Osteocyte (in vitro differentiated cells): ENCODE measurements at regions not wholly inside any gene's neighbourhood (a gene's known extent, or its start where the extent isn't known, plus 50 kb on each side); places are given as distances from the start of the nearest gene placed in this dataset.
"Not testable (repeated sequence)": the region's sequence is repeated elsewhere in the genome, so short reads cannot be mapped to it uniquely, and the experiment has no call there.

Experiments used
- DNase-seq: peaks from one replicate; pipeline ENCODE4 v3.0.0; 2021; ENCODE audit warnings: mixed read lengths; ENCODE audit not compliant: unreplicated experiment; ENCODE audit errors: extremely low spot score
- H3K27ac Mint-ChIP-seq: one replicate; pipeline ENCODE4 v1.8.0; 2021; ENCODE audit warnings: mild to moderate bottlenecking, mixed read lengths; ENCODE audit not compliant: unreplicated experiment
- H3K27me3 Mint-ChIP-seq: one replicate; pipeline ENCODE4 v1.8.0; 2021; ENCODE audit warnings: mixed read lengths; ENCODE audit not compliant: unreplicated experiment
- H3K36me3 Mint-ChIP-seq: one replicate; pipeline ENCODE4 v1.8.0; 2021; ENCODE audit warnings: mixed read lengths; ENCODE audit not compliant: unreplicated experiment
- H3K4me1 Mint-ChIP-seq: one replicate; pipeline ENCODE4 v1.8.0; 2021; ENCODE audit warnings: mixed read lengths; ENCODE audit not compliant: unreplicated experiment
- H3K4me3 Mint-ChIP-seq: one replicate; pipeline ENCODE4 v1.8.0; 2021; ENCODE audit warnings: mild to moderate bottlenecking, moderate library complexity, mixed read lengths; ENCODE audit not compliant: unreplicated experiment
- H3K9me3 Mint-ChIP-seq: one replicate; pipeline ENCODE4 v1.8.0; 2021; ENCODE audit warnings: mixed read lengths; ENCODE audit not compliant: unreplicated experiment
- TF ChIP-seq, protein P1 (sequence below): fragments of 200-600 bp; sonication (generic); IDR thresholded peaks from 2 replicates; pipeline ENCODE4 v1.5.0; 2021; ENCODE audit warnings: antibody characterized with exemption, mild to moderate bottlenecking, moderate library complexity

DNA sequence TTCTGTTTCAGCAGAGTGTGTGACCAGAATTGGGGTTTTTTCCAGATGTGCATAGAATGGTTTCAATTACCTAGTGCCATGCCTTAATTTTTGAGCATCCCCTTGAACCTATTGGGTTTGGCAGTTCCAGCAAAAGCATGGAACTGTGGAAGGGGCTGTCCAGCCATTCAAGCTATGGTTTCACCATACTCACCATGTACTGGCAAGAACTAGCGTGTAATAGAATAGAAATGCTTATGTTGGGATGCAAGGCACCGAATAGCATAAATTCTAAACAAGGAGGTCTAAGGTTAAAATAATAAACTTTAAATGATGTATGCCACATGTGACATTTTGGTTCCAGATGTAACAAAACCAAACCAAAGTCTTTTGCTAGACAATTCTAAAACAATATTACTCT is 91.4 kb downstream of the MTERF1 start:
- Mint-ChIP-seq H3K27ac (no peak overlapping the region), H3K4me1 (peaks cover 3% of the 10 kb centered on the region), H3K36me3 (no peaks in the 10 kb centered on the region), H3K4me3 (no peak overlapping the region), H3K27me3 (peaks cover 14% of the 10 kb centered on the region), H3K9me3 (no peaks in the 10 kb centered on the region)
- no peak for DNase-seq
- TF ChIP-seq, protein P1, sequence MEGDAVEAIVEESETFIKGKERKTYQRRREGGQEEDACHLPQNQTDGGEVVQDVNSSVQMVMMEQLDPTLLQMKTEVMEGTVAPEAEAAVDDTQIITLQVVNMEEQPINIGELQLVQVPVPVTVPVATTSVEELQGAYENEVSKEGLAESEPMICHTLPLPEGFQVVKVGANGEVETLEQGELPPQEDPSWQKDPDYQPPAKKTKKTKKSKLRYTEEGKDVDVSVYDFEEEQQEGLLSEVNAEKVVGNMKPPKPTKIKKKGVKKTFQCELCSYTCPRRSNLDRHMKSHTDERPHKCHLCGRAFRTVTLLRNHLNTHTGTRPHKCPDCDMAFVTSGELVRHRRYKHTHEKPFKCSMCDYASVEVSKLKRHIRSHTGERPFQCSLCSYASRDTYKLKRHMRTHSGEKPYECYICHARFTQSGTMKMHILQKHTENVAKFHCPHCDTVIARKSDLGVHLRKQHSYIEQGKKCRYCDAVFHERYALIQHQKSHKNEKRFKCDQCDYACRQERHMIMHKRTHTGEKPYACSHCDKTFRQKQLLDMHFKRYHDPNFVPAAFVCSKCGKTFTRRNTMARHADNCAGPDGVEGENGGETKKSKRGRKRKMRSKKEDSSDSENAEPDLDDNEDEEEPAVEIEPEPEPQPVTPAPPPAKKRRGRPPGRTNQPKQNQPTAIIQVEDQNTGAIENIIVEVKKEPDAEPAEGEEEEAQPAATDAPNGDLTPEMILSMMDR = no peak

DNA sequence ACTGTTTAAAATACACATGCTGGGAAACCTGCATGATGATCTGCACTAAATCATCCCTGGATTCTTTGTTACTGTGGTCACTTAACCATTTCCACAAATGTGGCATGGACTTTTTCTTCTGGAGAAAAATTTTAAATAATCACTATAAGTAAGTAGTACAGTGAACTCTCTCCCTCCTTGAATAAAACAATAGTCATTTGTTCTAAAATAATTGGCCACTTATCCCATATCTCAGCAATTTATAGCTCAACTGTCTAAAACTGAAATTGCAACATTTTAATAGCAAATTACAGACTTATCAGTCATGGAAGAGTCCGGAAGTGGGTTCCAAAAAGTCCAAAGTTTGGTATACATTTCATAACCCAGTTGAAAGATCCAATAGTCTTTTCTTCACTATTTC is 90.9 kb downstream of the MTERF1 start:
- Mint-ChIP-seq H3K9me3 (no peaks in the 10 kb centered on the region), H3K36me3 (no peaks in the 10 kb centered on the region), H3K27ac (no peak overlapping the region), H3K4me1 (peaks cover 3% of the 10 kb centered on the region), H3K4me3 (no peak overlapping the region), H3K27me3 (peaks cover 14% of the 10 kb centered on the region)
- TF ChIP-seq, protein P1 = no peak
- DNase-seq = no peak

DNA sequence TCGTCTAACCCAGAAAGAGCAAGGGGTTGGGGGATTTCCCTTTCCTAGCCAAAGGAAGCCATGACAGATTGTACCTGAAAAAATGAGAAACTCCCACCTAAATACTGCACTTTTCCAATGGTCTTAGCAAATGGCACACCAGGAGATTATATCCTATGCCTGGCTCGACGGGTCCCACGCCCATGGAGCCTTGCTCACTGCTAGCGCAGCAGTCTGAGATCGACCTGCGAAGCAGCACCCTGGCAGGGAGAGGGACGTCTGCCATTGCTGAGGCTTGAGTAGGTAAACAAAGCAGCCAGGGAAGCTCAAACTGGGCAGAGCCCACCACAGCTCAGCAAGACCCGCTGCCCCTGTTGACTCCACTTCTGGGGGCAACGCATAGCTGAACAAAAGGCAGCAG is 89.9 kb downstream of the MTERF1 start:
- not testable (repeated sequence) for H3K27ac Mint-ChIP-seq, DNase-seq, H3K36me3 Mint-ChIP-seq, H3K4me3 Mint-ChIP-seq, H3K4me1 Mint-ChIP-seq, H3K9me3 Mint-ChIP-seq
- peaks cover 13% of the 10 kb centered on the region for H3K27me3 Mint-ChIP-seq

DNA sequence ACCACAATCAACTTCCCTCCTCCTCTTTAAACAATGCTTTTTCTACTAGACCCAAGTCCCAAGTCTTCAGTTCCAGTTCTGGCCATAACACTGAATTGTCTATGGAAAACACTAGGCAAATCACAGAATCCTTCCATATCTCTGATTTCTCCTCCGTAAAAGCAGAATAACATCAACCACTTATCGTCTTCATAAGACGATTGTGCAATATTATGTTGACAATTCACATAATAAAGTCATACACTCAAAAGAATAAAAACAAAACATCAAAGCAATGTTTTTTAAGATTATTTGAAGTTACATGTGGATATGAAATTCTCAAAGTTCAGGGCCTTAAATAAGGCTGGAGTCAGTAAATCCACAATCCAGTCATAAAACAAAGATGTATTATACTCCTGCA is 84.4 kb downstream of the MTERF1 start:
- Mint-ChIP-seq H3K9me3 (no peaks in the 10 kb centered on the region), H3K27me3 (peaks cover 5% of the 10 kb centered on the region), H3K27ac (no peak overlapping the region), H3K36me3 (no peaks in the 10 kb centered on the region), H3K4me1 (no peaks in the 10 kb centered on the region), H3K4me3 (no peak overlapping the region)
- TF ChIP-seq, protein P1 = no peak
- no peak for DNase-seq

DNA sequence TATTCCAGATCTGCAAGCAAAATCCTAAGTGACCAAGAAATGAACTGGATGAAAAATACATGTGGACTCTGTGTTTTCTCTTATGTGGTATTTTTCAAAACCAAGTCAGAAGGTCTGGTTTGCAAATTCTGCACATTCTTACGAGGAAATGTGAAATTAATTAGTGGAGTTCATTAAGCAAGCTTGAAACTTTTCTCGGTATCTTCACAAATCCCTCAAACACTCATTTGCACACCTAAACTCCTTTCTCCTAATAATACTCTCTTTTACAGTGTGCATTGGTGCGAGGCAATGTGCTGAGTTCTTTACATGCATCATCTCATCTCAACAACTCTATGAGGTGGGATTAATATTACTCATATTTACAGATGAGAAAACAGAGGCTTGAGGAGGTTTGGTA is 82.1 kb downstream of the MTERF1 start:
- DNase-seq = no peak

More for the DNA sequence above, 82.1 kb downstream of the MTERF1 start:
- Mint-ChIP-seq H3K36me3 (no peaks in the 10 kb centered on the region), H3K27me3 (peaks cover 5% of the 10 kb centered on the region), H3K9me3 (no peaks in the 10 kb centered on the region), H3K4me1 (no peaks in the 10 kb centered on the region), H3K4me3 (no peak overlapping the region), H3K27ac (no peak overlapping the region)
- TF ChIP-seq, protein P1 = no peak
